GM19463 (cell line): ENCODE measurements at regions not wholly inside any gene's neighbourhood (a gene's known extent, or its start where the extent isn't known, plus 50 kb on each side); places are given as distances from the start of the nearest gene placed in this dataset.
"Not testable (repeated sequence)": the region's sequence is repeated elsewhere in the genome, so short reads cannot be mapped to it uniquely, and the experiment has no call there.

ENCODE experiments used
- ATAC-seq: cut with Tn5 transposase; IDR thresholded peaks from one replicate; pipeline ENCODE4 v1.9.1; 2021; ENCODE audit warnings: mild to moderate bottlenecking, moderate library complexity; ENCODE audit not compliant: unreplicated experiment

GRCh38 chr9:87195306-87195705 is 248.0 kb upstream of the GAS1 start:
- no peak for ATAC-seq

GRCh38 chr9:87197349-87198130 is 250.2 kb upstream of the GAS1 start:
- no peak for ATAC-seq

- ATAC-seq = no peak
These were observed 251.4 kb upstream of the GAS1 start for GRCh38 chr9:87198716-87199115.

- no peak for ATAC-seq
These were observed 252.0 kb upstream of the GAS1 start for GRCh38 chr9:87199278-87199677.

- no peak for ATAC-seq
These were observed 252.5 kb upstream of the GAS1 start for GRCh38 chr9:87199782-87200181.

- no peak for ATAC-seq
These were observed 254.0 kb upstream of the GAS1 start for GRCh38 chr9:87201351-87201751.

GRCh38 chr9:87206064-87206661 is 258.9 kb upstream of the GAS1 start:
- ATAC-seq = no peak

- ATAC-seq = not testable (repeated sequence)
These were observed 263.4 kb upstream of the GAS1 start for GRCh38 chr9:87210658-87211057.

GRCh38 chr9:87211669-87212068 is 264.4 kb upstream of the GAS1 start:
- no peak for ATAC-seq

GRCh38 chr9:87212605-87213021 is 265.3 kb upstream of the GAS1 start:
- no peak for ATAC-seq

- no peak for ATAC-seq
These were observed 266.6 kb upstream of the GAS1 start for GRCh38 chr9:87213948-87214347.

- ATAC-seq = no peak
These were observed 267.7 kb upstream of the GAS1 start for GRCh38 chr9:87214991-87215390.

- ATAC-seq = no peak
These were observed 268.7 kb upstream of the GAS1 start for GRCh38 chr9:87216036-87216435.

- no peak for ATAC-seq
These were observed 269.7 kb upstream of the GAS1 start for GRCh38 chr9:87216897-87217455.

- no peak for ATAC-seq
These were observed 274.0 kb upstream of the DAPK1 start for GRCh38 chr9:87223392-87224246.

- no peak for ATAC-seq
These were observed 270.8 kb upstream of the DAPK1 start for GRCh38 chr9:87226896-87227295.

GRCh38 chr9:87227456-87227855 is 270.2 kb upstream of the DAPK1 start:
- no peak for ATAC-seq

GRCh38 chr9:87229108-87229507 is 268.6 kb upstream of the DAPK1 start:
- ATAC-seq = no peak

GRCh38 chr9:87233431-87233830 is 264.2 kb upstream of the DAPK1 start:
- no peak for ATAC-seq

GRCh38 chr9:87233899-87234455 is 263.7 kb upstream of the DAPK1 start:
- ATAC-seq = no peak

GRCh38 chr9:87234854-87235253 is 262.8 kb upstream of the DAPK1 start:
- no peak for ATAC-seq
